ENCODE measurements at regions not wholly inside any gene's neighbourhood (a gene's known extent, or its start where the extent isn't known, plus 50 kb on each side); places are given as distances from the start of the nearest gene placed in this dataset.

DNA sequence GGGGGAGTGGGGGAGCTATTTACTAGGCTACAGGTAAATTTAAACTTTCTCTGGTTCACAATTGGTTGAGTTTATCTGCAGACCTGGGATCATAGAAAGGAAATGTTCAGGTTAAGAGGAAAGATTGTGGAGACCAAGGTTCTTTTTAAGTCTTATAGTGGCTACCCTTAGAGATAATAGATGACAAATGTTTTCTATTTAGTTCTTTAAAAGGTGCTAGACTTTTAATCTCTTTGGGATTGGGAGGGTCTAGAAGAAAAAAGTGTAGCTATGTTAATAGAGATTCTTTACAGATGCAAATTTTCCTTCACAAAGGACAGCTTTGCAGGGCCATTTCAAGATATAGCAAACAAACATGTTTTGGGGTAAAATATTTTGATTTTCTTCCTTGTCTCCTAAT is 76.0 kb downstream of the TEX13C start:
- no peak for DNase-seq (ENCODE audit: low read depth)
- TF ChIP-seq, protein P1, sequence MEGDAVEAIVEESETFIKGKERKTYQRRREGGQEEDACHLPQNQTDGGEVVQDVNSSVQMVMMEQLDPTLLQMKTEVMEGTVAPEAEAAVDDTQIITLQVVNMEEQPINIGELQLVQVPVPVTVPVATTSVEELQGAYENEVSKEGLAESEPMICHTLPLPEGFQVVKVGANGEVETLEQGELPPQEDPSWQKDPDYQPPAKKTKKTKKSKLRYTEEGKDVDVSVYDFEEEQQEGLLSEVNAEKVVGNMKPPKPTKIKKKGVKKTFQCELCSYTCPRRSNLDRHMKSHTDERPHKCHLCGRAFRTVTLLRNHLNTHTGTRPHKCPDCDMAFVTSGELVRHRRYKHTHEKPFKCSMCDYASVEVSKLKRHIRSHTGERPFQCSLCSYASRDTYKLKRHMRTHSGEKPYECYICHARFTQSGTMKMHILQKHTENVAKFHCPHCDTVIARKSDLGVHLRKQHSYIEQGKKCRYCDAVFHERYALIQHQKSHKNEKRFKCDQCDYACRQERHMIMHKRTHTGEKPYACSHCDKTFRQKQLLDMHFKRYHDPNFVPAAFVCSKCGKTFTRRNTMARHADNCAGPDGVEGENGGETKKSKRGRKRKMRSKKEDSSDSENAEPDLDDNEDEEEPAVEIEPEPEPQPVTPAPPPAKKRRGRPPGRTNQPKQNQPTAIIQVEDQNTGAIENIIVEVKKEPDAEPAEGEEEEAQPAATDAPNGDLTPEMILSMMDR (IDR thresholded peaks at IDR 0.05; ENCODE audit: control insufficient read depth, extremely low read depth, insufficient read depth), result no peak
- no peak overlapping the region for H3K4me3 ChIP-seq (ENCODE audit: low read depth, low read length)

GRCh38 chrX:125398959-125399440 is 79.3 kb downstream of the TEX13C start:
- no peak overlapping the region for H3K4me3 ChIP-seq (ENCODE audit: low read depth, low read length)
- no peak for DNase-seq (ENCODE audit: low read depth)
- TF ChIP-seq, protein P1 (IDR thresholded peaks at IDR 0.05; ENCODE audit: control insufficient read depth, extremely low read depth, insufficient read depth), result no peak

GRCh38 chrX:125402807-125403206 is 83.1 kb downstream of the TEX13C start:
- TF ChIP-seq, protein P1 (IDR thresholded peaks at IDR 0.05; ENCODE audit: control insufficient read depth, extremely low read depth, insufficient read depth), result no peak
- no peak for DNase-seq (ENCODE audit: low read depth)
- no peak overlapping the region for H3K4me3 ChIP-seq (ENCODE audit: low read depth, low read length)

GRCh38 chrX:125404667-125405160 is 85.0 kb downstream of the TEX13C start:
- TF ChIP-seq, protein P1 (IDR thresholded peaks at IDR 0.05; ENCODE audit: control insufficient read depth, extremely low read depth, insufficient read depth), result no peak
- DNase-seq (ENCODE audit: low read depth), result no peak
- no peak overlapping the region for H3K4me3 ChIP-seq (ENCODE audit: low read depth, low read length)

DNA sequence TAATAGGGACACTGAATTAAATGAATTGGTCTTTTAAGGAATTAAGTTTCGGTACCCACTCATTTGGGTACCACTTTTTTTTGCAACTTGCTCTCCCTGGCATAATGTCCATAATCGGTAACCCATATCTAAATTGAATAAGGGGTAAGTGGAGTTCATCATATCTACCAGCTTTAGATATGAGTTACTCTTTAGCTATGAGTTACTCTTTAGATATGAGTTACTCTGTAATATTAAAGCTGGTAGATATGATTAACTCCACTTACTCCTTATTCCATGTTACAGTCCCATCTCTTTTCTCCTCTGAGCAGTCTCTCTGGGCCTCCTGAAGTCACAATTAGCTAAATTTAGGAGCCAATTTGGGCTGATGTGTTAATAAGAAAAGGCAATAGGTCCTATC is 85.7 kb downstream of the TEX13C start:
- TF ChIP-seq, protein P1 (IDR thresholded peaks at IDR 0.05; ENCODE audit: control insufficient read depth, extremely low read depth, insufficient read depth), result no peak
- no peak for DNase-seq (ENCODE audit: low read depth)
- no peak overlapping the region for H3K4me3 ChIP-seq (ENCODE audit: low read depth, low read length)

- TF ChIP-seq, protein P1 (IDR thresholded peaks at IDR 0.05; ENCODE audit: control insufficient read depth, extremely low read depth, insufficient read depth), result no peak
- DNase-seq (ENCODE audit: low read depth), result no peak
- no peak overlapping the region for H3K4me3 ChIP-seq (ENCODE audit: low read depth, low read length)
Observed at GRCh38 chrX:125407314-125407713, 87.6 kb downstream of the TEX13C start.

DNA sequence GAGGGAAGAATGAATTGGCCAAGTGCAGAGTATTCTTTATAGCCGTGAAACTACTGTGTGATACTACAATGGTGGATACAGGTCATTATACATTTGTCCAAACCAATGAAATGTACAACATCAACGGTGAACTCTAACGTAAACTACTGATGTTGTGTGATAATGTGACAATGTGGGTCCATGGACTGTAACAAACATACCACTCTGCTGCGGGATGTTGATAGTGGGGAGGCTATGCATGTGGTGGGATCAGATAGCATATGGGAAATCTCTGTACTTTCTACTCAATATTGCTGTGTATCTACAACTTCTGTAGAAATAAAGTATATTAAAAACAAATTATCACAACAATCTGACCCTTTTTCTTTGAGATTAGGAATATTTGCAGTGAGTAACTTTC is 101.1 kb downstream of the TEX13C start:
- H3K4me3 ChIP-seq (ENCODE audit: low read depth, low read length), result no peak overlapping the region
- DNase-seq (ENCODE audit: low read depth), result no peak
- TF ChIP-seq, protein P1 (IDR thresholded peaks at IDR 0.05; ENCODE audit: control insufficient read depth, extremely low read depth, insufficient read depth), result no peak

Measured in LNCaP clone FGC (cell line).